Transverse colon (tissue), 4 donors: ENCODE measurements at regions not wholly inside any gene's neighbourhood (a gene's known extent, or its start where the extent isn't known, plus 50 kb on each side); places are given as distances from the start of the nearest gene placed in this dataset.

Source experiments
- DNase-seq: peaks from one replicate; pipeline ENCODE4 v3.0.0-alpha.2; 2019
- H3K27ac ChIP-seq, 4 donors: fragments of 200-600 bp; sonication (generic); 2 replicates each; pipeline ENCODE4 v1.5.1; 2016 to 2018; ENCODE audit warnings: inconsistent platforms in 4 of 4
- H3K27me3 ChIP-seq: fragments of 200-600 bp; sonication (generic); 2 replicates; pipeline ENCODE4 v1.5.1; 2017; ENCODE audit warnings: inconsistent platforms
- H3K36me3 ChIP-seq, 4 donors: fragments of 200-600 bp; sonication (generic); 2 replicates each; pipeline ENCODE4 v1.5.1; 2017 to 2019; ENCODE audit warnings: inconsistent platforms in 4 of 4
- H3K4me1 ChIP-seq, 4 donors: fragments of 200-600 bp; sonication (generic); 2 replicates each; pipeline ENCODE4 v1.5.1; 2017 to 2020; ENCODE audit warnings: inconsistent platforms in 4 of 4
- H3K4me3 ChIP-seq, 4 donors: fragments of 200-600 bp; sonication (generic); 1 replicate in 1 of 4; 2 replicates in 3 of 4; pipeline versions ENCODE4 v1.5.1 to v1.6.1; 2017 to 2019; ENCODE audit warnings: inconsistent platforms in 4 of 4
- H3K9me3 ChIP-seq, 2 donors: fragments of 200-600 bp; sonication (generic); 2 replicates each; pipeline ENCODE4 v1.5.1; 2017 to 2019; ENCODE audit warnings: inconsistent platforms in 2 of 2
- CTCF ChIP-seq, 5 experiments: fragments of 200-600 bp in 3 of 5; fragments of 450-650 bp in 2 of 5; sonication (generic) in 3 of 5; IDR thresholded peaks; 1 replicate in 2 of 5; 2 replicates in 3 of 5; pipeline ENCODE4 v1.5.1; 2016 to 2017; ENCODE audit warnings: antibody characterized with exemption in 5 of 5, inconsistent platforms in 3 of 5, mild to moderate bottlenecking in 2 of 5, moderate library complexity in 1 of 5
- EP300 ChIP-seq: sonication (generic); formaldehyde crosslinking; IDR thresholded peaks from one replicate; pipeline ENCODE4 v1.6.1; 2017; ENCODE audit warnings: antibody characterized with exemption, low read depth
- POLR2A ChIP-seq: fragments of 450-650 bp; IDR thresholded peaks from one replicate; pipeline ENCODE4 v1.6.1; 2016; ENCODE audit warnings: antibody characterized with exemption, mild to moderate bottlenecking, moderate library complexity
- POLR2AphosphoS5 ChIP-seq, 3 donors: sonication (generic); formaldehyde crosslinking; IDR thresholded peaks; one replicate each; pipeline ENCODE4 v1.6.1; 2016; ENCODE audit warnings: antibody characterized with exemption in 3 of 3
- WGBS, 2 donors: methylation state at CpG; one replicate each; pipeline ENCODE4 v1.1.5; 2018; ENCODE audit warnings: low coverage in 1 of 2; 5-methylcytosine and 5-hydroxymethylcytosine counted together
- in situ Hi-C, 4 donors: fragments of 200-750 bp; cut with MboI; loops; one replicate each; pipeline versions ENCODE4 v1.15.0 to v1.15.1; 2017; ENCODE audit warnings: low sequenced_read_pairs in 3 of 4, low pct_ligation_motif_present in 1 of 4, low pct_unique_long_range_greater_than_20kb in 1 of 4
- intact Hi-C: fragments of 100-400 bp; cut with DNase I; formaldehyde crosslinking; loops from one replicate; pipeline ENCODE4 v1.15.1; 2023; ENCODE audit warnings: low total_unique reads

GRCh38 chr3:82736696-82737277, 975.3 kb upstream of the GBE1 start:
- in situ Hi-C loops, result no loop called here
- no peak overlapping the region for H3K4me3 ChIP-seq
- TF ChIP-seq POLR2AphosphoS5 (IDR thresholded peaks at IDR 0.05) (no peak), CTCF (IDR thresholded peaks at IDR 0.05) (no peak), EP300 (no peak), POLR2A (no peak)
- H3K27ac ChIP-seq, result no peak overlapping the region
- no peaks in the 10 kb centered on the region for H3K36me3 ChIP-seq
- DNase-seq, result no peak
- H3K9me3 ChIP-seq, result no peaks in the 10 kb centered on the region
- intact Hi-C loops, result no loop called here
- H3K27me3 ChIP-seq, result no peaks in the 10 kb centered on the region
- 64 to 92% methylated on average over 1 to 5 of the region's 5 CpGs for WGBS, 2 donors
- H3K4me1 ChIP-seq, result no peaks in the 10 kb centered on the region

- 90% methylated on average over 49 of the region's 53 CpGs; no CpG with 5 or more reads in 1 of the 2 donors for WGBS, 2 donors
- TF ChIP-seq EP300 (no peak), CTCF (IDR thresholded peaks at IDR 0.05) (no peak), POLR2AphosphoS5 (IDR thresholded peaks at IDR 0.05) (no peak), POLR2A (no peak)
- no peaks in the 10 kb centered on the region for H3K4me1 ChIP-seq
- intact Hi-C loops (no loop called here), in situ Hi-C loops (no loop called here)
- no peaks in the 10 kb centered on the region for H3K9me3 ChIP-seq
- DNase-seq, result no peak
- H3K36me3 ChIP-seq, result no peaks in the 10 kb centered on the region
- no peak overlapping the region for H3K4me3 ChIP-seq
- no peak overlapping the region for H3K27ac ChIP-seq
- no peaks in the 10 kb centered on the region for H3K27me3 ChIP-seq
These were observed 953.8 kb upstream of the GBE1 start for GRCh38 chr3:82715091-82715856.

- no peak for TF ChIP-seq POLR2AphosphoS5 (IDR thresholded peaks at IDR 0.05)
- no peak for TF ChIP-seq EP300
- H3K36me3 ChIP-seq, result no peaks in the 10 kb centered on the region
- 76% methylated on average over 4 of the region's 4 CpGs; no CpG with 5 or more reads in 1 of the 2 donors for WGBS, 2 donors
- H3K4me1 ChIP-seq, result no peaks in the 10 kb centered on the region
- no peaks in the 10 kb centered on the region for H3K9me3 ChIP-seq
- no peak overlapping the region for H3K27ac ChIP-seq
- intact Hi-C loops (no loop called here), in situ Hi-C loops (no loop called here)
- DNase-seq, result no peak
- no peaks in the 10 kb centered on the region for H3K27me3 ChIP-seq
- H3K4me3 ChIP-seq, result no peak overlapping the region
These were observed 945.6 kb upstream of the GBE1 start for GRCh38 chr3:82707035-82707434.

- in situ Hi-C loops (no loop called here), intact Hi-C loops (no loop called here)
- DNase-seq, result no peak
- Histone ChIP-seq H3K27me3 (no peaks in the 10 kb centered on the region), H3K27ac (no peak overlapping the region), H3K36me3 (no peaks in the 10 kb centered on the region), H3K4me1 (no peaks in the 10 kb centered on the region), H3K4me3 (no peak overlapping the region), H3K9me3 (peaks cover 0 to 3% of the 10 kb centered on the region in 2 donors)
- 35 to 42% methylated on average over 3 of the region's 3 CpGs for WGBS, 2 donors
- TF ChIP-seq POLR2A (no peak), EP300 (no peak), POLR2AphosphoS5 (IDR thresholded peaks at IDR 0.05) (no peak), CTCF (IDR thresholded peaks at IDR 0.05) (no peak)
These were observed 924.3 kb upstream of the GBE1 start for GRCh38 chr3:82685761-82686160.
